WTC11 (cell line): ENCODE measurements at regions not wholly inside any gene's neighbourhood (a gene's known extent, or its start where the extent isn't known, plus 50 kb on each side); places are given as distances from the start of the nearest gene placed in this dataset.

ENCODE experiments used
- ATAC-seq: fragments of 200-7000 bp; cut with Tn5 transposase; 2 replicates; pipeline ENCODE4 v1.10.0; 2021; ENCODE audit warnings: mild to moderate bottlenecking, moderate library complexity
- CTCF ChIA-PET: fragments of 300-600 bp; sonication (Branson Sonifier 250); formaldehyde crosslinking; loops from one replicate; lab custom pipeline; 2021; ENCODE audit warnings: antibody characterized with exemption; lab: Charles Lee
- POLR2A ChIA-PET: fragments of 350-600 bp; sonication (Branson Sonifier 250); formaldehyde crosslinking; loops from one replicate; lab custom pipeline; 2021; ENCODE audit warnings: antibody characterized with exemption; lab: Charles Lee
- DNase-seq: peaks from one replicate; pipeline ENCODE4 v3.0.0; 2021; ENCODE audit warnings: low spot score
- H3K27ac Mint-ChIP-seq: 2 replicates; pipeline ENCODE4 v1.8.0; 2021; ENCODE audit warnings: mixed read lengths
- H3K27me3 Mint-ChIP-seq: 2 replicates; pipeline ENCODE4 v1.8.0; 2021; ENCODE audit warnings: low read depth, mild to moderate bottlenecking, moderate library complexity, mixed read lengths
- H3K36me3 Mint-ChIP-seq: 2 replicates; pipeline ENCODE4 v1.8.0; 2021; ENCODE audit warnings: mixed read lengths
- H3K4me1 Mint-ChIP-seq: 2 replicates; pipeline ENCODE4 v1.8.0; 2022; ENCODE audit warnings: mixed read lengths
- H3K4me3 Mint-ChIP-seq: 2 replicates; pipeline ENCODE4 v1.8.0; 2021; ENCODE audit warnings: mild to moderate bottlenecking, moderate library complexity, mixed read lengths
- H3K9me3 Mint-ChIP-seq: 2 replicates; pipeline ENCODE4 v1.8.0; 2021; ENCODE audit warnings: mixed read lengths
- ATF1 ChIP-seq: sonication (generic); formaldehyde crosslinking; IDR thresholded peaks from 2 replicates; pipeline ENCODE4 v1.8.1; 2023; ENCODE audit warnings: mild to moderate bottlenecking, moderate library complexity, missing genetic modification reagents
- CREM ChIP-seq: sonication (generic); formaldehyde crosslinking; IDR thresholded peaks from 2 replicates; pipeline ENCODE4 v1.8.1; 2022; ENCODE audit warnings: mild to moderate bottlenecking, missing genetic modification reagents, moderate library complexity
- E2F5 ChIP-seq: sonication (generic); formaldehyde crosslinking; IDR thresholded peaks from 2 replicates; pipeline ENCODE4 v1.8.1; 2022; ENCODE audit warnings: mild to moderate bottlenecking, moderate library complexity, missing genetic modification reagents
- ERG ChIP-seq: fragments of 250-450 bp; sonication (Bioruptor Pico); IDR thresholded peaks from 2 replicates; pipeline ENCODE4 v1.8.0; 2021; ENCODE audit warnings: mild to moderate bottlenecking
- ESRRA ChIP-seq: sonication (generic); formaldehyde crosslinking; IDR thresholded peaks from 2 replicates; pipeline ENCODE4 v1.8.1; 2022; ENCODE audit warnings: mild to moderate bottlenecking, missing genetic modification reagents, borderline replicate concordance
- ETV6 ChIP-seq: sonication (generic); formaldehyde crosslinking; IDR thresholded peaks from 2 replicates; pipeline ENCODE4 v1.8.1; 2022; ENCODE audit warnings: mild to moderate bottlenecking, missing genetic modification reagents
- FOXJ3 ChIP-seq: sonication (generic); formaldehyde crosslinking; IDR thresholded peaks from 2 replicates; pipeline ENCODE4 v1.9.0; 2021; ENCODE audit warnings: missing genetic modification reagents, mild to moderate bottlenecking, borderline replicate concordance
- IRF2 ChIP-seq: sonication (generic); formaldehyde crosslinking; IDR thresholded peaks from 2 replicates; pipeline ENCODE4 v1.8.0; 2022; ENCODE audit warnings: low read depth, missing genetic modification reagents, borderline replicate concordance
- KAT7 ChIP-seq: sonication (generic); formaldehyde crosslinking; IDR thresholded peaks from 2 replicates; pipeline ENCODE4 v1.8.1; 2023; ENCODE audit warnings: missing genetic modification reagents, mild to moderate bottlenecking, borderline replicate concordance
- NFE2L1 ChIP-seq: sonication (generic); formaldehyde crosslinking; IDR thresholded peaks from 2 replicates; pipeline ENCODE4 v1.8.1; 2023; ENCODE audit warnings: missing genetic modification reagents
- NFYB ChIP-seq: sonication (generic); formaldehyde crosslinking; conservative IDR thresholded peaks from 2 replicates; pipeline ENCODE4 v1.8.0; 2022; ENCODE audit warnings: low read depth, missing genetic modification reagents
- NR2C2 ChIP-seq: sonication (generic); formaldehyde crosslinking; IDR thresholded peaks from 2 replicates; pipeline ENCODE4 v1.8.0; 2022; ENCODE audit warnings: mild to moderate bottlenecking, missing genetic modification reagents
- PRRX2 ChIP-seq: fragments of 250-450 bp; sonication (Bioruptor Pico); IDR thresholded peaks from 2 replicates; pipeline ENCODE4 v1.8.0; 2021; ENCODE audit warnings: mild to moderate bottlenecking
- SP1 ChIP-seq: sonication (generic); formaldehyde crosslinking; conservative IDR thresholded peaks from 2 replicates; pipeline ENCODE4 v1.8.1; 2022; ENCODE audit warnings: missing genetic modification reagents
- STAT6 ChIP-seq: sonication (generic); formaldehyde crosslinking; conservative IDR thresholded peaks from 2 replicates; pipeline ENCODE4 v1.8.1; 2023; ENCODE audit warnings: mild to moderate bottlenecking, low read depth, missing genetic modification reagents, moderate library complexity
- ZNF121 ChIP-seq: sonication (generic); formaldehyde crosslinking; IDR thresholded peaks from 2 replicates; pipeline ENCODE4 v1.8.0; 2023; ENCODE audit warnings: missing genetic modification reagents
- ZNF425 ChIP-seq: fragments of 250-450 bp; sonication (Bioruptor Pico); conservative IDR thresholded peaks from 2 replicates; pipeline ENCODE4 v1.9.0; 2021; ENCODE audit warnings: mild to moderate bottlenecking
- TF ChIP-seq, protein P1 (sequence below): sonication (generic); formaldehyde crosslinking; IDR thresholded peaks from 2 replicates; pipeline ENCODE4 v1.8.0; 2022; ENCODE audit warnings: missing genetic modification reagents
- TF ChIP-seq, protein P2 (sequence below): sonication (generic); formaldehyde crosslinking; IDR thresholded peaks from 2 replicates; pipeline ENCODE4 v1.8.1; 2023; ENCODE audit warnings: mild to moderate bottlenecking, missing genetic modification reagents, moderate library complexity
- TF ChIP-seq, protein P3 (sequence below): sonication (generic); formaldehyde crosslinking; IDR thresholded peaks from 2 replicates; pipeline ENCODE4 v1.8.1; 2023; ENCODE audit warnings: mild to moderate bottlenecking, missing genetic modification reagents, moderate library complexity
- TF ChIP-seq, protein P4 (sequence below): sonication (generic); formaldehyde crosslinking; IDR thresholded peaks from 2 replicates; pipeline ENCODE4 v1.8.1; 2023; ENCODE audit warnings: mild to moderate bottlenecking, missing genetic modification reagents, borderline replicate concordance

DNA sequence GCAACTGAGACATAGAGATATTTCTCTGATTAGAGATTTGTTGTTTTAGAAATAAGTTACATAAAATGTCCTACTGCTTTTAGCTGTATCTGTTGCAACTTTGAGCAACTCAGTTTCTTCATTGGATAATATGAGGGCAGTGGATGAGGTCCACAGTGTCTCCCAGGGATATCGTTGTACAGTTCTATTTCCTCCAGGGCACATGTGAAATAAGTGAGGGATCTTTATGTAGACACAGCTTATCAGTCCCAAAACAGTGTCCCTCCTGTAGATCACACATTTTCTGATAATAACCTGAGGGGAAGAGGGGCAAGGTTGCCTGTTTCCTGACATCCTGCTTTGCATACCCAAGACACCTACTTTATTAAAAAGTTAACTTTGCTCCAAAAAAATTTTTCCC is 1231.2 kb upstream of the ZEB2 start (continued):
- TF ChIP-seq, protein P1, sequence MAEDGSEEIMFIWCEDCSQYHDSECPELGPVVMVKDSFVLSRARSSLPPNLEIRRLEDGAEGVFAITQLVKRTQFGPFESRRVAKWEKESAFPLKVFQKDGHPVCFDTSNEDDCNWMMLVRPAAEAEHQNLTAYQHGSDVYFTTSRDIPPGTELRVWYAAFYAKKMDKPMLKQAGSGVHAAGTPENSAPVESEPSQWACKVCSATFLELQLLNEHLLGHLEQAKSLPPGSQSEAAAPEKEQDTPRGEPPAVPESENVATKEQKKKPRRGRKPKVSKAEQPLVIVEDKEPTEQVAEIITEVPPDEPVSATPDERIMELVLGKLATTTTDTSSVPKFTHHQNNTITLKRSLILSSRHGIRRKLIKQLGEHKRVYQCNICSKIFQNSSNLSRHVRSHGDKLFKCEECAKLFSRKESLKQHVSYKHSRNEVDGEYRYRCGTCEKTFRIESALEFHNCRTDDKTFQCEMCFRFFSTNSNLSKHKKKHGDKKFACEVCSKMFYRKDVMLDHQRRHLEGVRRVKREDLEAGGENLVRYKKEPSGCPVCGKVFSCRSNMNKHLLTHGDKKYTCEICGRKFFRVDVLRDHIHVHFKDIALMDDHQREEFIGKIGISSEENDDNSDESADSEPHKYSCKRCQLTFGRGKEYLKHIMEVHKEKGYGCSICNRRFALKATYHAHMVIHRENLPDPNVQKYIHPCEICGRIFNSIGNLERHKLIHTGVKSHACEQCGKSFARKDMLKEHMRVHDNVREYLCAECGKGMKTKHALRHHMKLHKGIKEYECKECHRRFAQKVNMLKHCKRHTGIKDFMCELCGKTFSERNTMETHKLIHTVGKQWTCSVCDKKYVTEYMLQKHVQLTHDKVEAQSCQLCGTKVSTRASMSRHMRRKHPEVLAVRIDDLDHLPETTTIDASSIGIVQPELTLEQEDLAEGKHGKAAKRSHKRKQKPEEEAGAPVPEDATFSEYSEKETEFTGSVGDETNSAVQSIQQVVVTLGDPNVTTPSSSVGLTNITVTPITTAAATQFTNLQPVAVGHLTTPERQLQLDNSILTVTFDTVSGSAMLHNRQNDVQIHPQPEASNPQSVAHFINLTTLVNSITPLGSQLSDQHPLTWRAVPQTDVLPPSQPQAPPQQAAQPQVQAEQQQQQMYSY (CRISPR knock-in tag): no peak
- TF ChIP-seq, protein P2, sequence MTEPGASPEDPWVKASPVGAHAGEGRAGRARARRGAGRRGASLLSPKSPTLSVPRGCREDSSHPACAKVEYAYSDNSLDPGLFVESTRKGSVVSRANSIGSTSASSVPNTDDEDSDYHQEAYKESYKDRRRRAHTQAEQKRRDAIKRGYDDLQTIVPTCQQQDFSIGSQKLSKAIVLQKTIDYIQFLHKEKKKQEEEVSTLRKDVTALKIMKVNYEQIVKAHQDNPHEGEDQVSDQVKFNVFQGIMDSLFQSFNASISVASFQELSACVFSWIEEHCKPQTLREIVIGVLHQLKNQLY (CRISPR knock-in tag): no peak
- no peak for TF ChIP-seq NFE2L1 (CRISPR knock-in tag)
- TF ChIP-seq, all 79 proteins: peak for 0

- DNase-seq (no peak), ATAC-seq (no peak)
- no peaks in the 10 kb centered on the region for H3K36me3 Mint-ChIP-seq
- ChIA-PET CTCF (no interaction called here), POLR2A (no interaction called here)
- peaks cover 35% of the 10 kb centered on the region for H3K4me1 Mint-ChIP-seq
- no peaks in the 10 kb centered on the region for H3K9me3 Mint-ChIP-seq
- no peak overlapping the region for H3K27ac Mint-ChIP-seq
- H3K27me3 Mint-ChIP-seq: no peaks in the 10 kb centered on the region
- no peak overlapping the region for H3K4me3 Mint-ChIP-seq
- TF ChIP-seq E2F5: no peak
- TF ChIP-seq, protein P3, sequence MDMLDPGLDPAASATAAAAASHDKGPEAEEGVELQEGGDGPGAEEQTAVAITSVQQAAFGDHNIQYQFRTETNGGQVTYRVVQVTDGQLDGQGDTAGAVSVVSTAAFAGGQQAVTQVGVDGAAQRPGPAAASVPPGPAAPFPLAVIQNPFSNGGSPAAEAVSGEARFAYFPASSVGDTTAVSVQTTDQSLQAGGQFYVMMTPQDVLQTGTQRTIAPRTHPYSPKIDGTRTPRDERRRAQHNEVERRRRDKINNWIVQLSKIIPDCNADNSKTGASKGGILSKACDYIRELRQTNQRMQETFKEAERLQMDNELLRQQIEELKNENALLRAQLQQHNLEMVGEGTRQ (CRISPR knock-in tag): no peak
- TF ChIP-seq ZNF425 (CRISPR knock-in tag): no peak
- TF ChIP-seq ATF1 (CRISPR knock-in tag): no peak
- no peak for TF ChIP-seq STAT6 (CRISPR knock-in tag)
- no peak for TF ChIP-seq CREM (CRISPR knock-in tag)
- no peak for TF ChIP-seq SP1 (CRISPR knock-in tag)
- TF ChIP-seq FOXJ3: no peak
- TF ChIP-seq ESRRA (CRISPR knock-in tag): no peak
- no peak for TF ChIP-seq NFYB (CRISPR knock-in tag)
- no peak for TF ChIP-seq PRRX2 (CRISPR knock-in tag)
- TF ChIP-seq IRF2 (CRISPR knock-in tag): no peak
- no peak for TF ChIP-seq ETV6 (CRISPR knock-in tag)
- TF ChIP-seq ERG (CRISPR knock-in tag): no peak
- no peak for TF ChIP-seq KAT7 (CRISPR knock-in tag)
- TF ChIP-seq, protein P4, sequence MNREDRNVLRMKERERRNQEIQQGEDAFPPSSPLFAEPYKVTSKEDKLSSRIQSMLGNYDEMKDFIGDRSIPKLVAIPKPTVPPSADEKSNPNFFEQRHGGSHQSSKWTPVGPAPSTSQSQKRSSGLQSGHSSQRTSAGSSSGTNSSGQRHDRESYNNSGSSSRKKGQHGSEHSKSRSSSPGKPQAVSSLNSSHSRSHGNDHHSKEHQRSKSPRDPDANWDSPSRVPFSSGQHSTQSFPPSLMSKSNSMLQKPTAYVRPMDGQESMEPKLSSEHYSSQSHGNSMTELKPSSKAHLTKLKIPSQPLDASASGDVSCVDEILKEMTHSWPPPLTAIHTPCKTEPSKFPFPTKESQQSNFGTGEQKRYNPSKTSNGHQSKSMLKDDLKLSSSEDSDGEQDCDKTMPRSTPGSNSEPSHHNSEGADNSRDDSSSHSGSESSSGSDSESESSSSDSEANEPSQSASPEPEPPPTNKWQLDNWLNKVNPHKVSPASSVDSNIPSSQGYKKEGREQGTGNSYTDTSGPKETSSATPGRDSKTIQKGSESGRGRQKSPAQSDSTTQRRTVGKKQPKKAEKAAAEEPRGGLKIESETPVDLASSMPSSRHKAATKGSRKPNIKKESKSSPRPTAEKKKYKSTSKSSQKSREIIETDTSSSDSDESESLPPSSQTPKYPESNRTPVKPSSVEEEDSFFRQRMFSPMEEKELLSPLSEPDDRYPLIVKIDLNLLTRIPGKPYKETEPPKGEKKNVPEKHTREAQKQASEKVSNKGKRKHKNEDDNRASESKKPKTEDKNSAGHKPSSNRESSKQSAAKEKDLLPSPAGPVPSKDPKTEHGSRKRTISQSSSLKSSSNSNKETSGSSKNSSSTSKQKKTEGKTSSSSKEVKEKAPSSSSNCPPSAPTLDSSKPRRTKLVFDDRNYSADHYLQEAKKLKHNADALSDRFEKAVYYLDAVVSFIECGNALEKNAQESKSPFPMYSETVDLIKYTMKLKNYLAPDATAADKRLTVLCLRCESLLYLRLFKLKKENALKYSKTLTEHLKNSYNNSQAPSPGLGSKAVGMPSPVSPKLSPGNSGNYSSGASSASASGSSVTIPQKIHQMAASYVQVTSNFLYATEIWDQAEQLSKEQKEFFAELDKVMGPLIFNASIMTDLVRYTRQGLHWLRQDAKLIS (CRISPR knock-in tag): no peak
- no peak for TF ChIP-seq ZNF121 (CRISPR knock-in tag)
- no peak for TF ChIP-seq NR2C2
- TF ChIP-seq, all 79 proteins: peak for 0
These were observed 1230.7 kb upstream of the ZEB2 start for GRCh38 chr2:145750612-145751011.
